ENCODE measurements at regions not wholly inside any gene's neighbourhood (a gene's known extent, or its start where the extent isn't known, plus 50 kb on each side); places are given as distances from the start of the nearest gene placed in this dataset.

DNA sequence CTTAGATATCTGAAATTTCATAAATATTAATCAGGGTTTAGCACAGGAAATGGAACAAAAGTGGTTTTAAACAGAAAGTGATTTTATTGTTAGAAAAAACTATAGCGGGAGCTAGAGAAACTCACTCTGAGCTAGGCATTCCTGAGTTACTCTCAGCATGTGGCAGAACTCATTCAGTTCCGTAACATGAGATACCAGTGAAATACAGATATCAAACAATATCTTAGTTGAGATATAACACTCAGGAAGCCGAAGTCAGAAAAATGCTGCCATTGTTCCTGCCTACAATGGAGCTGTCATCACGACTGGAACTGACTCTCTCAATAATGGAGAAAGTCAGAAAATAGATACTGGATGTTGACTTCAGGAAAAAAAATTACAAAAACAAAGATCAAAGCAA lies 1428.7 kb downstream of the PCDH18 start:
- TF ChIP-seq EGR1 (IDR thresholded peaks at IDR 0.05) (no peak), EP300 (IDR thresholded peaks at IDR 0.05; ENCODE audit: borderline replicate concordance) (no peak), RAD21 (IDR thresholded peaks at IDR 0.05; ENCODE audit: low read depth) (no peak), NFIC (IDR thresholded peaks at IDR 0.05) (no peak), TAF1 (IDR thresholded peaks at IDR 0.05; ENCODE audit: low read depth) (no peak), TEAD4 (IDR thresholded peaks at IDR 0.05) (no peak)

All from Ishikawa (cell line).